ENCODE measurements at regions not wholly inside any gene's neighbourhood (a gene's known extent, or its start where the extent isn't known, plus 50 kb on each side); places are given as distances from the start of the nearest gene placed in this dataset.

DNA sequence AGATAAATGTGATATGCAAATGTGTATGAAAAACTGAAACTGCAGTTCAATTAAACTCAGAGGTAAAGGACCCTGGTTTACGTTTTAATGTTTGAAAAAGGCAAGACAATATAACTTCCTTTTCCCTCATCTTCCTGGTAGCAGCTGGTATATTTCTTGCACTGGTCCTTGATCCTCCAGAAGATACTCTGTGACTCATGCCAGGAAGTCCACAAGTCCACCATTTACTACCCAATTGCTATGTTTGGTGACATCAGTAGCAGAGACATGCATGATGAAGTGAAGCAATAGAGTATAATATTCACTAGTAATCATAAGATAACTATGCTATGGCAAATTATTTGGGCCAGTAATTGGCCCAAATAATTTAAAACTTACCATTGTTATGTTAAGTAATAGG lies 774.5 kb upstream of the NEGR1 start (continued):
- TF ChIP-seq, protein P1, sequence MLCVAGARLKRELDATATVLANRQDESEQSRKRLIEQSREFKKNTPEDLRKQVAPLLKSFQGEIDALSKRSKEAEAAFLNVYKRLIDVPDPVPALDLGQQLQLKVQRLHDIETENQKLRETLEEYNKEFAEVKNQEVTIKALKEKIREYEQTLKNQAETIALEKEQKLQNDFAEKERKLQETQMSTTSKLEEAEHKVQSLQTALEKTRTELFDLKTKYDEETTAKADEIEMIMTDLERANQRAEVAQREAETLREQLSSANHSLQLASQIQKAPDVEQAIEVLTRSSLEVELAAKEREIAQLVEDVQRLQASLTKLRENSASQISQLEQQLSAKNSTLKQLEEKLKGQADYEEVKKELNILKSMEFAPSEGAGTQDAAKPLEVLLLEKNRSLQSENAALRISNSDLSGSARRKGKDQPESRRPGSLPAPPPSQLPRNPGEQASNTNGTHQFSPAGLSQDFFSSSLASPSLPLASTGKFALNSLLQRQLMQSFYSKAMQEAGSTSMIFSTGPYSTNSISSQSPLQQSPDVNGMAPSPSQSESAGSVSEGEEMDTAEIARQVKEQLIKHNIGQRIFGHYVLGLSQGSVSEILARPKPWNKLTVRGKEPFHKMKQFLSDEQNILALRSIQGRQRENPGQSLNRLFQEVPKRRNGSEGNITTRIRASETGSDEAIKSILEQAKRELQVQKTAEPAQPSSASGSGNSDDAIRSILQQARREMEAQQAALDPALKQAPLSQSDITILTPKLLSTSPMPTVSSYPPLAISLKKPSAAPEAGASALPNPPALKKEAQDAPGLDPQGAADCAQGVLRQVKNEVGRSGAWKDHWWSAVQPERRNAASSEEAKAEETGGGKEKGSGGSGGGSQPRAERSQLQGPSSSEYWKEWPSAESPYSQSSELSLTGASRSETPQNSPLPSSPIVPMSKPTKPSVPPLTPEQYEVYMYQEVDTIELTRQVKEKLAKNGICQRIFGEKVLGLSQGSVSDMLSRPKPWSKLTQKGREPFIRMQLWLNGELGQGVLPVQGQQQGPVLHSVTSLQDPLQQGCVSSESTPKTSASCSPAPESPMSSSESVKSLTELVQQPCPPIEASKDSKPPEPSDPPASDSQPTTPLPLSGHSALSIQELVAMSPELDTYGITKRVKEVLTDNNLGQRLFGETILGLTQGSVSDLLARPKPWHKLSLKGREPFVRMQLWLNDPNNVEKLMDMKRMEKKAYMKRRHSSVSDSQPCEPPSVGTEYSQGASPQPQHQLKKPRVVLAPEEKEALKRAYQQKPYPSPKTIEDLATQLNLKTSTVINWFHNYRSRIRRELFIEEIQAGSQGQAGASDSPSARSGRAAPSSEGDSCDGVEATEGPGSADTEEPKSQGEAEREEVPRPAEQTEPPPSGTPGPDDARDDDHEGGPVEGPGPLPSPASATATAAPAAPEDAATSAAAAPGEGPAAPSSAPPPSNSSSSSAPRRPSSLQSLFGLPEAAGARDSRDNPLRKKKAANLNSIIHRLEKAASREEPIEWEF (IDR thresholded peaks at IDR 0.05; ENCODE audit: insufficient replicate concordance, low read depth, low read length), result no peak
- no peak for TF ChIP-seq BACH1 (IDR thresholded peaks at IDR 0.05; ENCODE audit: borderline replicate concordance)
- TF ChIP-seq ESRRA (IDR thresholded peaks at IDR 0.05; ENCODE audit: low read length), result no peak
- TF ChIP-seq, protein P2, sequence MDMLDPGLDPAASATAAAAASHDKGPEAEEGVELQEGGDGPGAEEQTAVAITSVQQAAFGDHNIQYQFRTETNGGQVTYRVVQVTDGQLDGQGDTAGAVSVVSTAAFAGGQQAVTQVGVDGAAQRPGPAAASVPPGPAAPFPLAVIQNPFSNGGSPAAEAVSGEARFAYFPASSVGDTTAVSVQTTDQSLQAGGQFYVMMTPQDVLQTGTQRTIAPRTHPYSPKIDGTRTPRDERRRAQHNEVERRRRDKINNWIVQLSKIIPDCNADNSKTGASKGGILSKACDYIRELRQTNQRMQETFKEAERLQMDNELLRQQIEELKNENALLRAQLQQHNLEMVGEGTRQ (IDR thresholded peaks at IDR 0.05; ENCODE audit: borderline replicate concordance, low read depth, low read length), result no peak
- TF ChIP-seq FOXM1 (IDR thresholded peaks at IDR 0.05; ENCODE audit: low read depth, low read length), result no peak
- no peak for TF ChIP-seq CBX3 (IDR thresholded peaks at IDR 0.05; ENCODE audit: borderline replicate concordance, low read depth)
- no peak for TF ChIP-seq SMAD5 (IDR thresholded peaks at IDR 0.05; ENCODE audit: low read depth)
- TF ChIP-seq MXI1 (IDR thresholded peaks at IDR 0.05; ENCODE audit: low read depth, low read length), result no peak
- no peak for TF ChIP-seq ZNF207 (IDR thresholded peaks at IDR 0.05; ENCODE audit: borderline replicate concordance)
- TF ChIP-seq RB1 (IDR thresholded peaks at IDR 0.05; ENCODE audit: borderline replicate concordance), result no peak
